LNCAP (cell line): ENCODE measurements at regions not wholly inside any gene's neighbourhood (a gene's known extent, or its start where the extent isn't known, plus 50 kb on each side); places are given as distances from the start of the nearest gene placed in this dataset.

ENCODE experiments used
- CTCF ChIP-seq: fragments of 450-650 bp; IDR thresholded peaks from 2 replicates; pipeline ENCODE4 v1.5.1; 2017; ENCODE audit warnings: mild to moderate bottlenecking

DNA sequence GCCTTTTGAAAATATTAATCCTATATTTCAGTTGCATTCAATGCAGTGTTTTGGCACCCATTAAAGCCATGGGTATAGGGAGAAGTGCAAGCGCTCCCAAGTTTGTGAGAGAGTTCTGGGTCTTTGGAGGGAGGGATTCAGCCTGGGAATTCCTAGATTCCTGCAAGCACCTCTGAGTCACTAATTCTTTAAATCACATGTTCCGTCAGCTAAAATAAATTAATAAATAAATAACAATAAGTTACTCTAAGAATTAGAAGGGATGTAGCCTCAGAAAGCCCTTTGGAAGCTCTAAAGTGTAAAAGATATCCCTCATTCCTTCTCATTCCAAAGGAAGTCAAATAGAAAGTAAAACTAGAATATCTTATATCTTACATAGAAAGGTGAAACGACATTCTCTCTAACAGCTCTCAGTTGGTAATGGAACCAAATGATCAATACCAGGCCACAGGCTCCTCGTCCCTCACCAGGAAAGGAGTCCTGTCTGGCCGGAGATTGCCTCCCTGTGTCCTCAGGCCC lies 222.4 kb upstream of the RBBP8 start:
- no peak for TF ChIP-seq CTCF

- TF ChIP-seq CTCF = no peak
Observed at GRCh38 chr18:22711192-22711685, 221.9 kb upstream of the RBBP8 start.

DNA sequence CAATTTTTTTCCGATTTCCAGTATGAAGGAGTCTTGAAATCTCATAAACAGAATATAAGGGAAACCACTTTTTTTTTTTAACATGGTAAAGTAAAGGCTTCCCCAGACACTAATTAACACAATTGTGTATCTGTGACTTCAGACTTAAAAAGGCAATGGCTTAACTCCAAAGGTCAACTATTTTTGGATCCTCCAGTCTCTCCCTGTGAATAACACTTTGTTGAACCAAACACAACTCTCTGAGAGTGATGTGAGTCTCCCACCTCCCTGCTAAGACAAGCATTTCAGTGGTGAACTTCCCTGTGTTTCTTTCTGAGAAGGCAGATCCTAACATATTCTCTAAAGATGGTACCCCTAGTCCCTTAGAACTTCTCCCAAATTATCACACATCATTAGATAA lies 219.6 kb upstream of the RBBP8 start:
- no peak for TF ChIP-seq CTCF

DNA sequence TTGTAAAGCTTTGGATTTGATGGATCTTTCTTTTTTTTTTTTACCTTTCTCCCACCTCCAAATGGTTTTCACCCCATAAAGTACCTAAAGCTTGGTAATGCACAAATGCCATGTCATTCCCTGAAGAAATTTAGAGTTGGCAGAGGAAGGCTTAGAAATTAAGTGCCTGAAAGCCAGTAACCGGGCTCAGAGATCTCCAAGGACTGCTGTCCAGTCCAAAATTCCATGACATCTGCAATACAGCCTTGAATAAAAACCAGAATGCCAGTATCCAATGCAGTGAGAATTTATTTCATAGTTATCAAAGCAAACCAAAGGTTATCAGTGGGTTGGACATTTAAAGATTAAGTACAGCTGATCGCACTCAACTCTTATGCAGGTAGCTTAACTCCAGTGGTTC lies 209.9 kb upstream of the RBBP8 start:
- no peak for TF ChIP-seq CTCF

GRCh38 chr18:22723773-22724172 lies 209.4 kb upstream of the RBBP8 start:
- no peak for TF ChIP-seq CTCF

GRCh38 chr18:22726469-22726868 lies 206.7 kb upstream of the RBBP8 start:
- no peak for TF ChIP-seq CTCF

DNA sequence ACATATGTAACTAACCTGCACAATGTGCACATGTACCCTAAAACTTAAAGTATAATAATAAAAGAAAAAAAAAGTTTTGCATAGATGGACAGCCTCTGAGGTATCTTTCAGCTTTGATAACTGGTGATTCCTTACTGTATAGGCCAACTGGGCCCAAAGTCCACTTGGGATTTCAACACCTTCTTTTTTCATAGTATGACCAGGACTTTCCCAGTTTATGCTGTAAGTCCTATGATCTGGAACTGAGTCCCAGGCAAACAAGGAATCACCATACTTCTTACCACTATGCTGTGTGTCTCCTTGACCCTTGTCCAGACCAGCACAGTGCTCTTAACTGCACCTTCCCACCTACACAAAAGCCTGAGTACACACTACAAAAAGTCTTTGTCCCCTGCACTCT lies 205.1 kb upstream of the RBBP8 start:
- no peak for TF ChIP-seq CTCF

GRCh38 chr18:22728481-22729105 lies 204.5 kb upstream of the RBBP8 start:
- TF ChIP-seq CTCF = no peak
